ENCODE measurements at regions not wholly inside any gene's neighbourhood (a gene's known extent, or its start where the extent isn't known, plus 50 kb on each side); places are given as distances from the start of the nearest gene placed in this dataset.

DNA sequence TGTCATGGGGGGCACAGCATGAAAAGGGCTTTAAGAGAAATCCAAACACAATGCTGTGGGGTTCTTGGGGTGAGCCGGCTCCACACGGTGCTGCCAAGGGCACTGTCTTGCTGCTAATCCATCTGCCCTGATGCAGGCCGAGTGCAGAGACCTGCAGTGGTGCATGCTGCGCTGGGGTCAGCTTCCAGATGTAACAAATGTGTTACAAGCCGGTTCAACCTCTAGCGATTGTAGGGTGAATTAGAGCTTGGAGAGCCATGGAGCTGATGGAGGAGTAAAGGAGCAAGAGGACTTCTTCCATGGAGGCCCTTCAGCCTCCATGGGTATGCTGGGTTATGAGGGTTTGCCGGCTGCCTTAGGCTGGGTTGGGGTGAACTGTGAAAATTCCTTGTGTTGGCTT is 402.3 kb downstream of the TYW1 start:
- TF ChIP-seq, protein P1, sequence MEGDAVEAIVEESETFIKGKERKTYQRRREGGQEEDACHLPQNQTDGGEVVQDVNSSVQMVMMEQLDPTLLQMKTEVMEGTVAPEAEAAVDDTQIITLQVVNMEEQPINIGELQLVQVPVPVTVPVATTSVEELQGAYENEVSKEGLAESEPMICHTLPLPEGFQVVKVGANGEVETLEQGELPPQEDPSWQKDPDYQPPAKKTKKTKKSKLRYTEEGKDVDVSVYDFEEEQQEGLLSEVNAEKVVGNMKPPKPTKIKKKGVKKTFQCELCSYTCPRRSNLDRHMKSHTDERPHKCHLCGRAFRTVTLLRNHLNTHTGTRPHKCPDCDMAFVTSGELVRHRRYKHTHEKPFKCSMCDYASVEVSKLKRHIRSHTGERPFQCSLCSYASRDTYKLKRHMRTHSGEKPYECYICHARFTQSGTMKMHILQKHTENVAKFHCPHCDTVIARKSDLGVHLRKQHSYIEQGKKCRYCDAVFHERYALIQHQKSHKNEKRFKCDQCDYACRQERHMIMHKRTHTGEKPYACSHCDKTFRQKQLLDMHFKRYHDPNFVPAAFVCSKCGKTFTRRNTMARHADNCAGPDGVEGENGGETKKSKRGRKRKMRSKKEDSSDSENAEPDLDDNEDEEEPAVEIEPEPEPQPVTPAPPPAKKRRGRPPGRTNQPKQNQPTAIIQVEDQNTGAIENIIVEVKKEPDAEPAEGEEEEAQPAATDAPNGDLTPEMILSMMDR (conservative IDR thresholded peaks at IDR 0.05; ENCODE audit: low read length), result no peak
- no peak for TF ChIP-seq EZH2phosphoT487 (IDR thresholded peaks at IDR 0.05; ENCODE audit: borderline replicate concordance)
